H1 (cell line): ENCODE measurements at regions not wholly inside any gene's neighbourhood (a gene's known extent, or its start where the extent isn't known, plus 50 kb on each side); places are given as distances from the start of the nearest gene placed in this dataset.

Source experiments
- CHD7 ChIP-seq: fragments of 300-600 bp; sonication (generic); IDR thresholded peaks from 2 replicates; pipeline ENCODE4 v1.7.1; 2012; ENCODE audit warnings: low read length, moderate library complexity, mild to moderate bottlenecking, inconsistent platforms; ENCODE audit not compliant: insufficient replicate concordance

DNA sequence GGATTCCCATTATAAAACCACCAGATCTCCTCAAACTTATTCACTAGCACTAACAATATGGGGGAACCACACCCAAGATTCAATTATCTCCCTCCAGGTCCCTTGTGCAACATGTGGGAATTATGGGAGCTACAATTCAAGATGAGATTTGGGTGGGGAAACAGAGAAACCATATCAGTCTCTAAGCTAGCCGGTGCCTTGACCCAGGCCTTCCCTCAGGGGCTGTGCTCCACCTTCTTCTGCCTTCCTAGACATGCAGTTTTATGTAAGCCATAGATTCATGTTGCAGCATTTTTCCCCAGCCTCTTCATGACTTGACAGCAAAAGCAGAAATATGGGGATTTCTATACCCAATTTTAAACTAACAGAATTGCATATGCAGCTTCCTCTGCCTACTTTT lies 559.2 kb downstream of the TNS1 start (continued):
- no peak for TF ChIP-seq CHD7
